HT1080 (cell line): ENCODE measurements at regions not wholly inside any gene's neighbourhood (a gene's known extent, or its start where the extent isn't known, plus 50 kb on each side); places are given as distances from the start of the nearest gene placed in this dataset.

Source experiments
- DNase-seq: peaks from one replicate; pipeline ENCODE4 v3.0.0-alpha.2; 2015; ENCODE audit warnings: low read depth

DNA sequence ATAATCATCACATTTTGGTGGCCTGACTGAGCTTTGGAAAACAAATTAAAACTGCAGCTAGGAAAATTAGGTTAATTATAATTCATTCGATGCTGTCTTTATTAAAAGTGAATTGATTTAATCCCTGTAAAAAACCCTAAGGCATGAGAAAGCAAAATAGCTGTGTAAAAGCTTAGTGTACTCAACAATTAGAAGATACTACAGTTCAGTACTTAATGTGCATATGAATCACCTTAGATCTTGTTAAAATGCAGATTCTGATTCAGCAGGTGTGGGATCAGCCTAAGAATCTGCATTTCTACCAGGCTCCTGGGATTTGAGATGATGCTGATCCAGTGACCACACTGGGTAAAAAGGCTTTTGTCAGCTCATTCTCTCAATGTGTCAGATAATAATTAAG is 559.9 kb upstream of the GOLIM4 start:
- no peak for DNase-seq

DNA sequence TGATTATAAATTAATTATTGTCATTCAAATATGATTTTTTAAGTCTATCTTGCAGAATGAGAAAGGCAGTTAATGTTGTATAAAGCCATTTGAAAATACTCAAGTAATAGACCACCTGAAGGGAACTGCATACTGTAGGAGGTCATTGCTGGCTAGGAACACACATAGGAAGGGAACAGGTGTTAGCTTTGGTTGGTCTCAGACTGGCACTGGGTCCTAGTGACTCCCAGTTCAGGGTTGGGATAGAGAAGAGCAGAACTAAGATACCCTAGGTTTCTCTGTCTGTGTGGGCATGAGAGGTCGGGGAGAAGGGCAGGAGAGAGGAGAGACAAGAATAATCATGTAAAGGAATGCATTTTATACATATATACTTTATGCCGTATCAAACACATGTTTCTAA is 559.0 kb upstream of the GOLIM4 start:
- DNase-seq = no peak

DNA sequence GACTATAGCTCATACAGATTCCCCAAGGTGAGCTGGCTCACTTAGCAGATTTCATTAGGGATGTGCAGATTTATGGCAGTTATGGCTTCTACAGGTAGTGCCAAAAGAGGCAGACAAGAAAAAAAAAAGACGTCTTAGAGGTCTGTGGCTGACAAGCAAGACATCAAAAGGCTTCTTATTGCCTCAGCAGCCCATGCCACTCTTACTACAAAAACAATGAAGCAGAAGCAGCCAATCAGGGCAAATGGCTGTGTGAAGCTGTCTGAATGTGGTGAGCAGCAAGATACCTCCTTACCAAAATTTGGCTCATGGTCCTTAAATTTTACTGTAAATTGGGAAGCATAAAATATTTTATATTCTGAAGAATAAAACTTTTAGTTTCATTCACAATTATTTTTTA is 557.5 kb upstream of the GOLIM4 start:
- no peak for DNase-seq

DNA sequence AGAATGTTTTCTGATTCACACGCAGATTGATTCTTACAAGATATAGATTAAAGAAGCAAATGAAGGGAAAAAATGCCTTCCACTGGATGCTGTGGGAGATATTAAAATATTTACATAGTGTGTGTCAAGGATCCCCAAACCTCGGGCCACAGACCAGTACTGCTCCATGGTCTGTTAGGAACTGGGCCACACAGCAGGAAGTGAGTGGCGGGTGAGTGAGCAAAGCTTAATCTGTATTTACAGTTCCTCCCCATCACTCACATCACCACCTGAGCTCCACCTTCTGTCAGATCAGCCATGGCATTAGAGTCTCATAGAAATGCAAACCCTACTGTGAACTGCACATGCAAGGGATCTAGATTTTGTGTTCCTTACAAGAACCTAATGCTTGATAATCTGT is 552.6 kb upstream of the GOLIM4 start:
- peak; percentile 43 for DNase-seq

DNA sequence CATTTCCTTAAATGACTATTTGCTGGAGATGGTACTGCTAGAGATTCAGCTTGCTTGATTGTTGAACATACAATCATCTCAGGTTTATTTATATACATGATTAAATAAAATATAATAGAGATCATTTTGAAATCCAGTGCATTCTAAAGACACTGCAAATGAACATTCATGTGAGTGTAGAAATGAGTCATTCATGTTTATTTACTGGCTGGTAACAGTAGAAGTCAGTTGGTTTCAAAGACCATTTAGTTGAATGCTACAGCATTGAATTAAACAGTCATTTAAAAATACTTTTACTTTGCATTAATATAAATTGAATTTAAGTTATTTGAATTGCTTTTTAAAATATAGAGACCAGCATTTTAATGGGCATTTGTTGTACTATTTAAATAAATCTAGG is 551.9 kb upstream of the GOLIM4 start:
- DNase-seq = peak; percentile 11

DNA sequence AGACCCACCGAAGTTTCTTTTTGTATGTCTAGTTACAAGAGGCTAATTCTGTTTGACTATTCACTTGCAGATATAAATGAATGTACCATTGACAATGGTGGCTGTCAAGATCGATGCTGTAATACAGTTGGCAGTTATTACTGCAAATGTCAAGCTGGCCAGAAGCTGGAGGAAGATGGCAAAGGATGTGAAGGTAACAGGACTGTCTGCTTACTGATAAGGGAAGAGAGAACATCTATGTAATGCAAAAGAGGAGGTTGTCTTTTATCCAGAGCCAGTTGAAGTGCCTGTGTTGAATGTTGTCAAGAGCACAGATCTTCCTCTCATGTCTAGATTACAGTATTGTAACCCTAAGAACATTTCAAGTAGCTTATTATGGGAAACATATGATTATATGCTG is 549.5 kb upstream of the GOLIM4 start:
- no peak for DNase-seq

DNA sequence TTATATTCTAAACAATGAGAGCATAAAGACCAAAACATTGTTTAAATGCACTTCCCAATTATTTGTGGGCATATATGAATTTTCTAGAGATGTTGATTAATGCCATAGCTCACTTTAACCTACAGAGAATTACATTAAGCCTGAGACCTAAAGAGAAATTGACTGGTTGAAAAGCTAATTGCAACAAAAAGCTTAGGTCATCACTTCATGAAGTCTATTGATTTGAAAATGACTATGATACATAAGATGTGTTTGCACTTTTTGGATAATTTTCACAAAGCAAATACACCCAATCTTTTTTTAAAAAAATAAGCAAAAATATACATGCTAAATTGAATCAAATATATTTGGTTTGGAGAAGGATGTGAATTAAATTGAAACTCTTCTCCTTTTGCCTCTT is 532.8 kb upstream of the GOLIM4 start:
- DNase-seq = no peak

DNA sequence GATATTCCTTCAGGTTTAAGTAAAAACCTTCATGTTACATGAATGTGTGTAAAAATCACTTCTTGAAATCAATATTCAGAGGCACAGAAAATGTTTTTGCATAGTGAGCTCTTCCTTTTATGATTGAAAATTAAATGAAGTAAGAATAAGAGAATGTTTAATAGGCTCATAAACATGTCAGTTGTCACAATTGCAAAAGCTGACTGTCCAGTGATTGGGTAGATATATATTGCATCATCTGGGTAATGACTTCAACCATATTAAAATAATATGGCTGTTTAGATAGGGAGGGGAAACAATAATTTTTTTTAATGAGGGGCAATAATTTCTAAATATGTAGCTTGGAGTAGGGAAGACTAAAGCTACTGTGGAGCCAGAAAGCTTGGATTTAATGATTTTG is 529.8 kb upstream of the GOLIM4 start:
- DNase-seq = no peak

DNA sequence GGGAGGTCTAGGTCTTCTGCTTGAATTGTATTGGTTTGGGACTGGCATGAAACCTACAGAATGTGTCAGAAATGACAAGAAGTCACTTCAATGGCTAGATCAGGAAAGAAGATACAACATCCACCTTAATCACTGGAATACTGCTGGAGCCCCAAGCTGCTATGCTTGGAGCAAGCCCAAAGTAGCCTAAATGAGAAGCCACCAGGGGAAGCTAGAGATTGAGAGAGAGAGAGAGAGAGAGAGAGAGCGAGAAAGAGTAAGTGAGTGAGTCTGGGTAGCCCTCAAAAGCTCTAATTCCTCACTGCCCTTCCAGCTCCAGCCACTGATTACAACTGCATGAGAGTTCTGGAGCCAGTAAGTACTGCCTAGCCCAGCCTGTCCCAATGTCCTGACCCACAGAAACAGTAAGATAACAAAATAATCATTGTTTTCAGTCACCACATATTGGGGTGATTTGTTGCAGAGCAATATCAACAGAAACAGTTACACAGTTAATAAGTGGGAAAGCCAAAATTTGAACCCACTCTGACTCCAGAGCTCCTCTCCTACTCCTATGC is 529.2 kb upstream of the GOLIM4 start:
- no peak for DNase-seq

DNA sequence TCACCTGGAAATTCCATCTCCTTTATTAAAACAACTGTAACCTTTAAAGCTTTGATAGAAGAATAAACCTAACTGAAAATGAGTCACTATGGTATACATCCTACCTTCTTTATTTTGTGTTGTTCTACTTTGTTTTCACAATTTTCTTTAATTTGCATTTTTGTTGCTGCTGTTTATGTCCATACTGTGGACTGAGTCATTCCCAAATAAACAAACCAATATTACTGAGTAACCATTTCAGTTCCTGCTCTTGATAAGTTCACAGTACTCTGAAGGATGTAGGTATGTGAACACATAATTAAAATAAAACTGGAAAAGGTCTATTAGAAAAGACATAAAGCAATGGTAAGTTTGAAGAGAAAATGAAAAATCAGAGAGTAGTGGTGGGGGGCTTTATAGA is 528.5 kb upstream of the GOLIM4 start:
- DNase-seq = no peak

DNA sequence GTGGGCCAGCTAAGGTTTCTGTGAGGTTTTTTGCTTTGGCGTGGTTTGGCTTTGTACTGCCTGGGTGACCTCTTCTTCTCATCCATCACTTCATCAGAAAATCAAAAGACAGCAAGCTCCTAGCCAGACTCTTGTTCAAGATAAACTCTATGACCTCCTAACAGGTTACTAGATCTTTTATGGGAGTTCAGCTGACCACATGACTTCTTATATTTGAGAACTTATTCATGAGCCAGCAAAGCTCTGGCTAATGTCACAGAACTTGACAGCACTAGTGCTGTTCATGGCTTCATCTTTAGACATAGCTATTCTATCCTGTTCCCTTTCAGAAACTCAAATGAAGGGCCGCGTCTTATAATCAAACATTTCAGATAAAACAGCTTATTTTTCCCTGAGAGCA is 527.1 kb upstream of the GOLIM4 start:
- no peak for DNase-seq

DNA sequence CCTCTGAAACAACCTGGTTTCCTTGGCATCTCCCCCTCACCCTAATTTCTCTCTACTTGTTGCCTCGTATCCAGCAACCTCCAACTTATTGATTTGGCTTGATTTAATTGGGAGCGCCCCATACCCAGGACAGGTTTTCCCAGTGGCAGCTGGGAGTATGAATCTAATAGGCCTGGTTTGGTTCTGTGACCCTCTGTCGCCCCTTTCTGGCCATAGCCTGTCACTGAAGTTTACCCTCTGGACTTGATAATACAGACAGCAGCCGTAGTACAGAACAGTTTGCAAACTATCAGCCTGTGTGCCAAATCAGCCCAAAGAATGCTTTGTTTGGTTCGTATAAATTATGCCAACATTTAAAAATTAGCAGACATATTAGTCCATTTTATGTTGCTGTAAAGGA is 525.1 kb upstream of the GOLIM4 start:
- DNase-seq = peak; percentile 45

DNA sequence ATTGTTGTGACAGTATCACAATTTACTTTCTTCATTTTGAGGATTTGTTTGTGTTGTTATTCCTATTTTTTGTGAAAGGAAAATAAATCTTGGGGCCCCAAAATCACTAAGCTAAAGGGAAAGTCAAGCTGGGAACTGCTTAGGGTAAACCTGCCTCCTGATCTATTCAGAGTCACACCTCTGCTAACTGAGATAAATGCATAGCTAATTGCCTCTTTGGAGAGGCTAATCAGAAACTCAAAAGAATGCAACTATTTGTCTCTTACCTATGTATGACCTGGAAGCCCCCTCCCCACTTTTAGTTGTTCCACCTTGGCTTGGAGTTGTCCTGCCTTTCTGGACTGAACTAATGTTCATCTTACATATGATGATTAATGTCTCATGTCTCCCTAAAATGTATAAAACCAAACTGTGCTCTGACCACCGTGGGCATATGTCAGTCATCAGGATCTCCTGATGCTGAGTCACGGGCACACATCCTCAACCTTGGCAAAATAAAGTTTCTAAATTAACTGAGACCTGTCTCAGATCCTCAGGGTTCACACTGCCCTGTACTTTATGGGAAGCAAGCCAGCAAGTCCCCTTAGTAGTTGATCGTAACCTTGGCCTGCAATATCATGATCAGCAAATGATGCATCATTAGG is 523.2 kb upstream of the GOLIM4 start:
- DNase-seq = peak; percentile 60

DNA sequence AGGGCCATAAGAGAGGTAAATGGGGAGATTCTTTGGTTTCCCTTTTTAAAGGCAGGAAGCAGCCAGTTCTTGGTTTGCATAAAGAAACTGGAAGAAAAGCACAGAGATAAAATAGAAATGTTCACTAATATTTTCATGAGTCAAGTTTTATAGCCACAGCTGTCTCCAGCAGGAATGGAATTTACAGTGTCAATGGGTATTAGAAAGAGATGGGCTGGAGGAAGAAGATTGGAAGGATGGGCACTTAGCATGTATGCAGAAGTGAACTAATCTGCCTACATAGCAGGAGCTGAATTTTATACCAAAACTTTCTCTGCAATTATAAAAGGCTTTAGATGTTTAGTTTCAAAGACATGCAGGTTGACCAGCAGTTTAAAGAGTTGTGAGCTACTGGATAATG is 521.9 kb upstream of the GOLIM4 start:
- no peak for DNase-seq

DNA sequence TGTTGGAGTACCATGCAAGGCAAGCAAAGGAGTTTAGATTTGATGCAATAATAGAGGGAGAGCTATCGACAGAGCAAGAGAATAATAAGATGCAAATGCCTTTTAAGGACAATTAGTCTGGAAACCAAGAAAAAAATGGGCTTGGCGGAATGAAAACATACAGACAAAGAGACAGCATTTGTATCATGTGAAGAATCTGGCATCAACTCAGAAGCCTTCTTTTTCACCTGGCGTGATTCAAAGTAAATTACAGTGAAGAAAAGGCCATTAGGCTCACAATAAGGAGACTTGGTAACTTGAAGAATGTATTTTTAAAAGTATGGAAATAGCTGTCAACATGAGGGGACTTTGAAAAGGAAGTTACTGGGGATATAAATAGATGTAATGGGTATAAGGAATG is 521.2 kb upstream of the GOLIM4 start:
- no peak for DNase-seq

DNA sequence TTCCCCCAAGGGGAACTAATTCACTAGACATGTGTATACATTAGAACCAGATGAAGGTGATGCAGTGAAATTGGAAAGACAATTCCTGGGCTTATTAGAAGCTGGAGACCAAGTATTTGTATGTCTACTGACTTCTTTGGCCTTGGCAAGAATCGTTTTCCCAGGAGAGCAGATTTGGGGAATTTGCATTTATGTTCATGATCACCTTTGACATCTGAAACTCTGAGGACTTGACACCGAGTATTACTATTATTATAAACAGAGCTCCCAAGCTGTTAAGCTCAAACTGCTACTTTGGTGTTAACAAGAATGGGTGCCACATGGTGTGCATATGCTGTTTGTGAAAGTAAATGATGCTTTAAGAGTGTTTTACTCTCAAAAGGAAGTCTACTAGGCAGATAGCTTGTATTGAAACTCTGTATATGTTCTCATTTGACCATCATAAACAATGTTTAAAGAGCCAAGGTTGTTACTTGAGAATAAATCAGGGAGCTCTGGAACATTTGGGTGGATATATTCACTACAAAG is 519.8 kb upstream of the GOLIM4 start:
- DNase-seq = no peak

DNA sequence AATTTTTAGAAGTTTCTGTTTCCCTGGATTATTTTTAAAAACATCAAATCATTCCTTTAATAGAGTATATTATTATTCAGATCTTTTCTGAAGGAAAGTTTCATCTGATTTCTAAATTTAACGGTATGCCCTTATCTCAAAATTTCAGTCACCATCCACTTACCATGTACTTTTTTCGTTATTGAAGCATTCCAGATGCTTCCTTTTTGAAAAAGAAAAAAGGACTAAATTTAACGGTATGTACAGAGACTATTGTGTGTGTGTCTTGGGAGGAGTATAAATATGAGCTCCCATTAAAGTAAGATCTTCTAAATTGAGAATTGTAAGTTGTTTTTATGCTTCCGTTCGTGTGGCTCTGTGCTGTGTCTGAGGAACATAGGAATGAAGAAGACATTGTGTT is 517.4 kb upstream of the GOLIM4 start:
- DNase-seq = no peak

DNA sequence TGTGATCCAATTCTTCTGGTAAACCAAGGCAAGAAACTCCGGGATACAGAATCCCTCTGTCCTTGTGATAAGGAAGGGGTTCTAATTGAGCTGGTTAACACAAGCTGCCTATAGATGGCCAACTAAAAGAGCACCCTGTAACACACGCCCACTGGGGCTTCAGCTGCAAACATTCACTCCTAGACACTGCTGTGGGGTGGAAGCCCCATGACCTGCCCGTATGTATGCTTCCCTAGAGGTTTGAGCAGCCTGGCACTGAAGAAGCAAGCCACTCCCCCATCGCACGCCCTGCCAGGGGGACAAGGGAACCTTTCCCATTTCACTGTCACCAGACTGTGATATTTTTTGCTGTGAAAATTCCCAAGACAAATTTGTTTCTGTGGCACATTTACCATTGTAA is 516.9 kb upstream of the GOLIM4 start:
- DNase-seq = no peak

DNA sequence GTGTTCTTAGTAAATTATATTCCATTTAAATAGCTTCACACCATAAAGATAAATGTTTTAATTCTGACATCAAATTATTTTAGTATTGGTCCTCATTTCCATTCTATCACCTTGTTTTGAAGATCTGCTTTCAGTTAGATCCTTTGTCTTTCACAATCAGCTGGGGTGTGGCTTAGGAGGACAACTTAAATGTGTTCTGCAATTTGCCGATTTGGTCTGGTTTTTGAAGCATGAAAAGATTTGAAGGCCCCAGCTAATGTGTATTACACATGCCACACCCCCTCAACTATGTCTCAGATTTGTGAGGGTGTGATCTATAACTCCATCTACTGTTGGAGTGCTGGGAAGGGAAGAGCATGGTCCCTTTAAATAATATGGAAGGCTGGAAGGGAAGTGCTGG is 516.1 kb upstream of the GOLIM4 start:
- DNase-seq = no peak

DNA sequence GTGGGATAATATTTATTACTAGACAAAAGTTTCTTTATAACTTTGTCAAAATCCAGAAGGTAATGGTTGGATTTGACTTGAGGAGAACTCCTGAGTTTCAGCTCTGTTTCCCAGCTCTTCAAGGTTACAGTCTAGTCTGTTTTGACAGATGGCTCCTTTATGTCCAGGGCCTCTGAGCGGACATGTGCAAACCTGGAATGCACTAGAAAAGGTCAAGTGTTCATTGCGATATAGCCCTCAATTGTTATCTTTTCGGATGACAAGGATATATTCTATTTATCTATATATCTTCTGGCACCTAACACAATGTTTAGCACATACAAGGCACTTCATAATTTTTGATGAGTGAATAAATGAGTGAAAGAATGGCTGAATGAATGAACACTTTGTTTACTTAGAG is 513.2 kb upstream of the GOLIM4 start:
- no peak for DNase-seq

DNA sequence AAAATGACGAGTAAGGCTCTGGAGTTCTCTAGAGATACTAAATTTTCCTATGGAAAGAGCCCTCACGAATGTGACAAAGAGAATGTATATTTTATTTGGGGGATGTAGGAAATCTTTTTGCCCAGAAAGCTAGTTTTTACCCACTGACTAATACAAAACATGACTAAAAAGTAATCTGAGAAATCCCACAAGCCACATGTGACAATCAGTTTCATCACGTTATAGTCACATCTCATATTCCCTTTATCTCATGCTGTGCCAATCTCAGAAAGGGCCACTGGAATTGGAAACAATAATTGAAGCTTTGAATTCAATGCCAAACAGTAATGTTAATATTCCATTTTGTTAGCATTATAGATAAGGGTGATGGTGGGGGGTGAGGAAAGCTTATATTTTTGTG is 509.0 kb upstream of the GOLIM4 start:
- DNase-seq = peak; percentile 63

DNA sequence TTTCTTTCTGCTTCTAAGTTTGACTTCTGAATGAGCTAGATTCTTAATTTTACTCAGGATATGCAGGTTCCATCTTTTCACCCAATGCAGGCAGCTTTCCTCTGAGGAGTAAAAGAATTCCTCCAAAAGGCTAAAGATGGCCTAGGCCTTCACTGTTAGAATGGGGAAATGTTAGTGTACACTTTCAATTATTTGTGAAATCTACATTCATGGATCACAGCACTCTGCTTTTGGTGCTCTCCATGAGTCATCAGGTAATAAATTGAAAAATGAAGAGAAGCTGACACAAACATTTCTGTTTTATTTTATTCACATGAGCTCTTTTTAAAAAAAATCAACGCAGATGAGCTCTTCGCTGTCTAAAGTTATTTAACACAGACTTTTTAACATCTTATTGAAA is 502.5 kb upstream of the GOLIM4 start:
- no peak for DNase-seq

DNA sequence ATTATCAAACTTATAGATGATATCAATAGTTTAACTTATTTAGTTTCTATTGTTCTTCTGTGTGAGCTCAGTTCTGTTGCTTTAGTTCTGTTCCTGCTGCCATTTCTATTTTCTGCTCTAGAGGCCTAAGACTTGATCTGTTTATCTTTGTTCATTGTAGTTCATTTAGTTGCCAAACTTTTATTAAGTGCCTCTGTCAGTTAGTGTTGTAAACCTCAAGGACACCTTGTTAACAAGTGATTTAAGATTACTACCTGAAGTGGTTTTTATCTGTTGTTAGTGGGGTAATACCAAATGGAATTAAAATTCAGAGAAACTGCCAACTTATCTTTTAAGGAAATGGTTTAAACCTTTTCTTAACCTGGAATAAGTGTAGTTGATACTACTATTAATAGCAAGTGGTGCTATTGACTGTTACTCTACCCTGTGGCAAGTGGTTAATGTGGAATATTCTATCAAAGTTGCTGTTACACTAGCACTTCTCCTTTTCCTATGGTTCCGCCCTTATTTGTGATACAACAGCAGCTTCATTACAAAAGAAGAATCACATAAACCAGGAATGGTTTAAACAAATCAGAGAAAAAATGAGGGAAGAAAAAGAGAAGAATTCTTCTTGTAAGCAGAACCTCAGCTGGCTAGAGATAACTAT is 500.6 kb upstream of the GOLIM4 start:
- DNase-seq = no peak
